NCI-H82 (cell line): ENCODE measurements at regions not wholly inside any gene's neighbourhood (a gene's known extent, or its start where the extent isn't known, plus 50 kb on each side); places are given as distances from the start of the nearest gene placed in this dataset.
A peak's percentile ranks its signal among the peaks of the same experiment; 100 is the strongest.

Source experiments
- DNase-seq: peaks from one replicate; lab custom pipeline; 2025; lab: John Stamatoyannopoulos, UW

DNA sequence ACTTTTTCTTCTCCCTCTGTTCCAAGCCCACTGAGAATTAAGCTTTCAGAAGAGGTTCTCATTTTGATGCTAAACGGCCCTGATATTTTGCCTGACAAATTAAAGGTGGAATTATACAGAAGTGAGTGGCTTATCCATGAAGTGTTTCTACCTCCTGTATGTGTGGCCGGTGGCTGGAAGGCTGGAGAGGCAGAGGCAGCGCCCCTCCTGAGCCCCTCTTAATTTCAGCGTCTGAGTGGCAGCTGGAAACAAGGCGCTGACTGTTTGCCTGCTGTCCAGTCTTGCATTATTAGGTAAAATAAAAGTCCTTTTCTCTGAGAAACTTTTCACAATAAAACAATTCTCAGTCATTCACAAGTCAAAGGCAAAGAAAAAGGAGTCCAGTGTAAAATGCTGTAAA lies 685.7 kb downstream of the MCTP2 start:
- no peak for DNase-seq

GRCh38 chr15:94921936-94922335 lies 690.6 kb downstream of the MCTP2 start:
- DNase-seq = no peak

DNA sequence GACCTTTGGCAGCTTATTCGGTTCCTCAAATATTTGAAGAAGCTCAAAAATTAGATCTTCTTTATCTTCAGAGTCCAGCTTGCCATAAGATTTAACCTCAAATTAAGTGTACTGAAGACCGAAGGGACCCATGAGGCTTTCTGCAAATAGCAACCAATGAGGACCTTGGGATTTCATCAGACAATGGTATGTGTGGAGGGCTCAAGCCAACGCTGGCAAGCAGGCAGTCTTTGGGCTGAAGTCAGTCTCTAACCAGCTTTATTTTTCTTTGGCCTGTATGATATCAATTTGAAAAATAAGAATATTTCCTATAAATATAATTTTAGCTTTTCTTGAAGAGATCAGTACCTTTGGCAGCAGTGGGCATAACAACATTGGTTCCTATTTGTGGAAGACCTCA lies 692.7 kb downstream of the MCTP2 start:
- DNase-seq = no peak

DNA sequence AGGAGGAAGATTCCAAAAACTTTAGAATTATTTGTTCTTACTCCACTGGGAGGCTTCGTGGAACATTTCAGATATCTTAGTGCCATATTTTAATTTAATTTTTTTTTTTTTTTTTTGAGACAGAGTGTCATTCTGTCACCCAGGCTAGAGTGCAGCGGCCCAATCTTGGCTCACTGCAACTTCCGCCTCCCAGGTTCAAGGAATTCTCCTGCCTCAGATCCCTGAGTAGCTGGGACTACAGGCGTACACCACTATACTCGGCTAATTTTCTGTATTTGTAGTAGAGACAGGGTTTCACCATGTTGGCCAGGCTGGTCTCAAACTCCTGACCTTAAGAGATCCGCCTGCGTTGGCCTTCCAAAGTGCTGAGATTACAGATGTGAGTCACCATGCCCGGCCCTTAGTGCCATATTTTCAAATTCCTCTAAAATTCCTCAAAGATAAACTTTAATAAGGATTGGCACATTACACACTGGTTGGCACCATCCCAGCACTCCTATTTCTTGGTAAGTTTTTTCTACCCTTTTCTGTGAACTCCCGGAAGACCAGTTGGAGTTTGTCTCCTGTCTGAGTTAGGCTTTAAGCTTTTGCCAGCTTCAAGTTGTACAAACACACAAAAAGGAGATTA lies 693.7 kb downstream of the MCTP2 start:
- no peak for DNase-seq

- DNase-seq = no peak
Measured at GRCh38 chr15:94925680-94926079, 694.3 kb downstream of the MCTP2 start.

- no peak for DNase-seq
Measured at GRCh38 chr15:94927003-94927402, 695.6 kb downstream of the MCTP2 start.

DNA sequence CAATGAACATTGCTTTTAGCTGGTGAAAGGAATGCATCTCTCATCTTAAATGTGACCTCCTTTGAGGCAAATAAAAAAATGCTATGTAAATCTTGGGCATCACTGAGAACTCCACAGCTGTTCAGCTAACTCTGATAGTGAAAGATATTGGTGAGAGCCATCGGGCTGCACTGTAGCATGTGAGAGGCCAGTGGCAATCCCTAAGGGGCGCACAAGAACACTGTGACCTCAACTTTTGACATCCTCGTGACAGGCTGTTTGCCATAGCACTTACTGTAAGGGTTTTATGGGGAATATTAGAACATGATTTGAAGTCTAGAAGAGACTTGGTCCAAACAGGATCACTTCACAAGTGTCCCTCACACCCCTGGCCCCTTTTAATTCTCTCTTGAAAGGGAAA lies 697.9 kb downstream of the MCTP2 start:
- DNase-seq = no peak

DNA sequence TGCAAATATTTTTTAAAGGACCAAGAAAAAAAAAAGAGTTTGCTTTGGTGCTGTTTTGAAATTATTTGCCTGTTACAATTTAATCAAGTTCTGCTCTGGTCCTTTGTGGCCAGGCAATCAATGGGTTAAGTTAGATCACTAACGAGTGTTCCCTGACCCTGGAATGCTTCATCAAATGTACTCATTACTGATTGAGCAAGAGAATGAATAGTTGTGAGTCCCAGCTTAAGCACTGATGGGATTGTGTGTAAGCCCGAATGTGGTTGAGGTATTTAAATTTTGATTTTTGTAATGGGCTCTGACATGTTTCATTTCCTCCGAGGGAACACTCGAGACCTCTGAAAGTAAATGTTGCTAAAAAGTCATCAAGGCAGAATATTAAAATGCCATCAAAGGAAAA lies 699.1 kb downstream of the MCTP2 start:
- no peak for DNase-seq

GRCh38 chr15:94930960-94931359 lies 699.6 kb downstream of the MCTP2 start:
- DNase-seq = no peak

DNA sequence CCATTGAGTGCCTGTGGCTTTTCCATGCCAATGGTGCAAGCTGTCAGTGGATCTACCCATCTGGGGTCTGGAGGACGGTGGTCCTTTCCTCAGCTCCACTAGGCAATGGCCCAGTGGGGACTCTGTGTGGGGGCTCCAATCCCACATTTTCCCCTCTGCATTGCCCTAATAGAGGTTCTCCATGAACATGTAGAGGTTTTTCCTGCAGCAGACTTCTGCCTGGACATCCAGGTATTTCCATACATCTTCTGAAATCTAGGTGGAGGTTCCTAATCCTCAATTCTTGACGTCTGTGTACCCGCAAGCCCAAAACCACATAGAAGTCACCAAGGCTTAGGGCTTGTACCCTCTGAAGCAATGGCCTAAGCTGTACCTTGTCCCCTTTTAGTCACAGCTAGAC lies 703.1 kb downstream of the MCTP2 start:
- DNase-seq = no peak

DNA sequence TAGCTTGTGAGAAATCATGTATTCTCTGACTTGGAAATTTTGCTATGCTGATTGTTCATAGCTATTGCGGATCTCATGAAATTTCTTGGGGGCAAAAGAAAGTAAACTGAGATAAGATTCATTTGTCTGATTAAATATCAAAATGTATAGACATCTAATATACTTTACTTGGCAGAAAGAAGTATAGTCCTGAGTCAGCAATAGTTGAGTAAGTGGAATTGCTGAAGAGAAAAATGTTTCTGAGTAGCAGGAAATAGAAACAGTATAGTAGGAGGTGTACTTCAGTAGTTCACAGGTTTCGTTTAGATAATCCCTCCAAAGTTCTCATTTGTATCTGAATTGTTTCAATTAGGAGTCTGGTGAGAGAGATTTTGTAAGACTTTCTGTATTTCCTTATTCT lies 705.9 kb downstream of the MCTP2 start:
- no peak for DNase-seq

GRCh38 chr15:94943888-94944287 lies 712.5 kb downstream of the MCTP2 start:
- no peak for DNase-seq

- DNase-seq = no peak
Measured at GRCh38 chr15:94951538-94951937, 720.2 kb downstream of the MCTP2 start.

DNA sequence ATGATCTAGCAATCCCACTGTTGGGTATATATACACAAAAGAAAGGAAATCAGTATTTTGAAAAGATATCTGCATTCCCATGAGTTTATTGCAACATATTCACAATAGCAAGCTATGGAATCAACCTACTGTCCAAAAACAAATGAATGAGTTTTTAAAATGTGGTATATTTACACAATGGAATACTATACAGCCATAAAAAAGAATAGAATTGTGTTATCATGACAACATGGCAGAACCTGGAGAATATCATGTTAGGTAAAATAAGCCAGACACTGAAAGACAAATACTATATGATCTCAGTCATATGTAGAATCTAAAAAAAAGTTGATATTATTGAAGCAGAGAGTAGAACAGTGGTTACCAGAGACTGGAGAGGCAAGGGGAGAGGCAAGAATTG lies 732.6 kb downstream of the MCTP2 start:
- no peak for DNase-seq

DNA sequence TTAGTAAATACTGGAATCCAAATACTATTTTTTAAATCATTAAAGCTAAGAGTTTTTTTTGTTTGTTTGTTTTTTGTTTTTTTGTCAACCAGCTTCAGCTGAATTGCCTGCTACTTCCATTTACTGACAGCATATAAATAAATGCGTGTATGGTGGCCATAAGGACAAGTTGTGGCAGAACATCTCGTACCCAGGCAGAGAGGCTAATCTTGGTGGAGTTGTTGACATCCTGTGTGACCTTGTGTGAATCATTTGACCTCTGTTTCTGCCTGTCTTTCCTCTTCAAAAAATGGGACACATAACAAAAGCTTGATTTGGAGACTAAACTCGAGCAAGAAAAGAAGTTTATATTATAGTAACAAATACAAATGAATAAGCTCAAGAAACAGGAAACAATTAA lies 734.2 kb downstream of the MCTP2 start:
- DNase-seq = no peak

DNA sequence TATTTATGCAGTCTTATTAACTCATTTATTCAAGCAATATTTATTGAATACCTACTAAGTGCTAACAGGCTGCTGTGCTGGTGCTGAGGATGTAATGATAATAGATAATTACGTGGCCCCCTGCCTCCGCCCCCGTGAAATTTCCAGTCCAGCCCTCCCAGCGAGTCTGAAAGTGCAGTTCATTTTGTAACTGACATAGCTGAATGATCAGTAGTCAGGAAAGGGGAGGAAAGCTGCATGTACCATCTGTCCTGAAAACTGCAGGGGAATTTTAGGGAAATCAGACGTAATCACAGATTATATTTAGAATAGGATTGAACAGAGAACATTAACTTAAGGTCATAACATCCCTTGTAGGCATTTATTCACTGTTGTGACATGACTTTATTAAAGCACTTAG lies 736.8 kb downstream of the MCTP2 start:
- DNase-seq = peak; percentile 3

DNA sequence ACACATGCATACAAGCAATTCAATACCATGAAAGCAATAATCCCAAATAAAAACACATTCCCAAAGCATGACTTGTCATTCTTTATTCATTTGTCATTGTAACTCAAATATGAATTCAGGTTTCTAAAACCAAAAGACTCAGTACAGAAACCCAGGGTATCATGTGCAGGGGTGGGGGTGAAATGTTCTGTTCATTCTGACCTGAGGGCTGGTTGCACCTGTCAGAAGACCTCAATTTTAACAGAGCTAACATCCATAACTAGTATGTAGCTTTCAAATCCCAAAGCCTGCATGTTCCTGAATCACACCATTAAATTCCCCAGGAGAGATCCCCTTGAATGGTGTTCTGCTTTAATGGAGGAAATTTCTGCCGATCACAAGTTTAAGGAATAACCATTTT lies 738.7 kb downstream of the MCTP2 start:
- no peak for DNase-seq

- DNase-seq = no peak
Measured at GRCh38 chr15:94970802-94971201, 739.4 kb downstream of the MCTP2 start.

DNA sequence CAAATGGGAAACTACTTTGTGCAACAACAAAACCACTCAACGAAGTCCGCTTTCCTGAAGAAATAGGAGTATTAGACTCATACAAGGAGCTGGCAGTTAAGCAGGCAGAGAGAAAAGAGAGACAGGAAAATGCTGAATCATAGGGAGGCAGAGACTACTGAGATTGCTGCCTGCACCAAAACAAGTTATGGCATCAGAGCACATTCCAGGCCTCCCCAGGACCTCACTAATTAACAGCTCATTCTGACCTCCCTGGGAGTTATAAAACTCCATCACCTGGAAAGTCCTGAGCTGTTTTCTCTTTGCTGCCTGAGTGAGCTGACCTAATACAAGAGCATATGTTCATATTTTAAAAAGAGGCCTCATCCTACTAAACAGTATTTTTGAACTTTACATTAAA lies 741.0 kb downstream of the MCTP2 start:
- no peak for DNase-seq

GRCh38 chr15:94987085-94987484 lies 755.7 kb downstream of the MCTP2 start:
- no peak for DNase-seq

- no peak for DNase-seq
Measured at GRCh38 chr15:94991718-94992117, 760.4 kb downstream of the MCTP2 start.

DNA sequence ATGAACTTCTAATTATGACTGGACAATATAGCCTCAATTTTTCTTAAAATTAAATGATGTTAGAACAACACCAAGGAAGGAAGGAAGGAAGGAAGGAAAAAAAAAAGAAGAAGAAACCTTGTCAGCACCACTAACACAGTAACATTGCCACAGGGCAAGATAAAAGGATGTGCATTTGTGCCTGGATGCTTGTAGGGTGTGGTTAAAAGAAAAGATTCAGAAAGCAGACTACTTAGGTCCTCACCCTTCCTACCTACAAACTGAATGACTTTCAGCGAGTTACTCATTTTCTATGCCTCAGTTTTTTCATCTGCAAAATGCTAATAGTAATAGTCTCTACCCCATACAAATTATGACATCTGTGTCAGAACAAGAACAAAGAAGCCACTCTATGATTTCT lies 778.3 kb downstream of the MCTP2 start:
- no peak for DNase-seq

DNA sequence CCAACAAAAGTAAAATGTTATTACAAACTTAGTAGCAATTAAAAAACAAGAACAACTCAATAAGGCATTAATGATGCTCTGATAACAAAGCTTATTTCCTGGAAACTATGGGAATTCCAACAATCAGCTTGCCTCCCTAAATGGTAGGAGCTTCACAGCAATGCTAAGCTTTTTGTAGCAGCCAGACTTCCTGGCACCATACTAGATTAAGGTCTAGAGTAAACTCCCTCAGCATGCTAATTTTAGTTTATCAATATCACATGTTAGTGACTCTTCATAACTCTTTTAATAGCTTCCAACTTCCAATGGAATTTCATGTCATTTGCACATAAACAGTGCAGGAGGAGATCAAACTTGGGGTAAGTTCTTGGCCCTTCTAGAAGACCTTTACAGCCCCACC lies 782.0 kb downstream of the MCTP2 start:
- no peak for DNase-seq

GRCh38 chr15:95016511-95017229 lies 785.3 kb downstream of the MCTP2 start:
- no peak for DNase-seq
